C4-2B (cell line): ENCODE measurements at regions not wholly inside any gene's neighbourhood (a gene's known extent, or its start where the extent isn't known, plus 50 kb on each side); places are given as distances from the start of the nearest gene placed in this dataset.
"Not testable (repeated sequence)": the region's sequence is repeated elsewhere in the genome, so short reads cannot be mapped to it uniquely, and the experiment has no call there.

ENCODE experiments used
- H3K27ac ChIP-seq: fragments of 450-650 bp; 2 replicates; pipeline ENCODE4 v1.5.1; 2017

GRCh38 chr16:29578898-29579297, 72.7 kb upstream of the NPIPB12 start:
- not testable (repeated sequence) for H3K27ac ChIP-seq

DNA sequence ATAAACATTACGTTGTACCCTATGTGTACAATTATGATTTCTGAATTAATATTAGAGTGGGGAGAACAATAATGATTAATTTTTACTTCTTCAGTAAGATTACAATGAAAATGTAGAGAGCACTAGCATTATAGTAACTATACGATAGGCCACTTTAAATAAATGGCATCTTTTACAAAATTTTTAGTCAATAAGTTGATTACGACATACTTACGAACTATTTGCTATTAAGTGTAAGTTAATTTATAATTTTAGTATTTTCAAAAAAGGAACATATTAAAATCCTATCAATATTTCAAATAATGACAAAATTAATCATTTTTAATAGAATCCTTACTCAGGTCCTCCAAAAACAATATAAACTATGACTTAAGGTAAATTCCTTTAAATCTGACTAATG, 75.6 kb upstream of the NPIPB12 start:
- H3K27ac ChIP-seq: not testable (repeated sequence)

DNA sequence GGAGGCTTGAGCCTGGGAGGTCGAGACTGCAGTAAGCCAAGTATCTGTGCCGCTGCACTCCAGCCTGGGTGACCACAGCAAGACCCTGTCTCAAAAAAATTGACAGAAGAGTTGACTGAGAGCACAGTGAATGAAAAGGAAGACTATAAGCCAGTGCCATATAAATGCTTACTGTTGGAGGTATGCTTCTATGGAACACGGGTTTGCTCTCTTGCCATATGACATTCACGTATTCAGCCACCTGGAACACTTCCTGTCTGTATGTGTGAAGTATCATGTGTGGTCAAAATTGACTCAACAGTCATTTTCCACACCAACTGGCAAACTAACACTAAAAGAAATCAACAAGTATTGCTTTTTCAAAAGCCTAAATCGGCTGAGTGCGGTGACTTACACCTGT, 71.1 kb upstream of the SPN start:
- H3K27ac ChIP-seq: not testable (repeated sequence)

DNA sequence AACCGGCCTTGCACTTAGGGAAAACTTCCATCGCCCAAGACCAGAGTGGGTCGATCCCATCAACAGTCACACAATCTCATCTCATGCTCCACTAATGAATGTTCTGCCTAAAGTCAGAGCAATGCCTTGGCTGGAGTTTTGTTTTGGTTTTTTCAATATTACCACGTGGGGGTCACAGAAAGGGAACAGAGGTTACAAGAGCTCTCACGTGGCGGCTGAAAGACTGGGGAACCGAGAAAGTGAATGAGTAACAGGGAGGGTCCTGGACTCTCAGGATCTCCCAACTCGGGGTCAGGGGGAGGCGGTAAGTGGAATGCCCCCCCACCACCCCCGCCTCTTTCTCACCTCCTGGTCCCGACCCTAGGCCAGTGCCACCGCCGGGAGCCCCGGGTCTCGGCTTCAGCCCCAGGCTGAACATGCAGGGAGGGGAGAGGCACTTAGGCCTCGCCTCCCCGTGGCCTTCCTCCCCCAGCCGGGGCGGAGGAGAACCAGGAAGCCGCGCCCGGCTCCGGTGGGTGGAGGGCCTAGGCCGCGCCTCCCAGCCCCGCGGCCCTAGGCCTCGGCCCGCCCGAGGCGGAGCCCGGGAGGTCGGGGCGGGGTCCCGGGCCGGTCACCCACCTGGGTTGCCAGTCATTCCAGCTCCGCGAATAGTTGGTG, 68.7 kb upstream of the SPN start:
- H3K27ac ChIP-seq: peak overlapping the region; percentile 80

DNA sequence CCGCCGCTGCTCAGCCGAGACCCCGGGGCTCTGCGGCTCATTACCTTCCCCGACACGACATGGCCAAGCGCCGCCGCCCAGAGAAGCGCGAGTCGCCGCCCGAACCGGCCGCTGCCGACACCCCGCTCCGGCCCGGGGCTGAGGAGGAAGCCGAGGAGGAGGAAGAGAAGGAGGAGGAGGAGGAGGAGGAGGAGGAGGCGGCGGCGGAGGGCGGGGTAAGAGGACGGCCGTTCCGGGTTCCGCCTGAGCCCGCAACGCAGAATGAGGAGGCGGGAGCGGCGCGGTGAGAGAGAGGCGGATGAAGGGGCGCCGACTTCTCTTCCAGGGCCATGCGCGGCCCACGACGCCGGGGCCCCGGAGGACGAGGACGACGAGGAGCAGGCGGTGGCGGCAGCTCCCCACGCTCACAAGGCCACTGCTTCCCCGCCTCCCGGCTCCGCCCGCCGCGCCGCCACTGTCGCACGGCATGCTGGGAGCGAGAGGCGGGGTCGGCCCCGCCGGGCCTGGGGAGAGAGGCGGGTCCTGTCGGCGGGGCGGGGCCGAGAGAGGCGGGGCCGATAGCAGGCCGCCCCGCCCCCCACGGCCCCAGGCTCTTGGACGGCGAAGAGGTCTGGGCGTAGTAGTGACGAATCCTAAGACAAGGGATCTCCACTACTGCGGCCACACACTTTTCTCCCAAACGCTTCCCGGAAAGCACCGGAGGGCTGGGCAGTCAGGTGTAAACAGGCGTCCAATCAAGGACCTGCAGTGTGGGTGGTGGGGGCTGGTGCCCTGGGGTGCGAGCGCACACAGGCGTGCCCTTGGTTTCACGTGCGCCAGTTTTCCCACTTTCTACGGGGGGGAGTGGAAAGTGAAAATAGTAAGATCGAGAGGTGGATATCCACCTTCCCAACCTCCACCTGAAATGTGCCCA, 67.9 kb upstream of the SPN start:
- H3K27ac ChIP-seq: peak overlapping the region; percentile 80

- H3K27ac ChIP-seq: not testable (repeated sequence)
Measured at GRCh38 chr16:29597030-29597429, 66.0 kb upstream of the SPN start.

GRCh38 chr16:29600111-29601000, 62.7 kb upstream of the SPN start:
- H3K27ac ChIP-seq: not testable (repeated sequence)

DNA sequence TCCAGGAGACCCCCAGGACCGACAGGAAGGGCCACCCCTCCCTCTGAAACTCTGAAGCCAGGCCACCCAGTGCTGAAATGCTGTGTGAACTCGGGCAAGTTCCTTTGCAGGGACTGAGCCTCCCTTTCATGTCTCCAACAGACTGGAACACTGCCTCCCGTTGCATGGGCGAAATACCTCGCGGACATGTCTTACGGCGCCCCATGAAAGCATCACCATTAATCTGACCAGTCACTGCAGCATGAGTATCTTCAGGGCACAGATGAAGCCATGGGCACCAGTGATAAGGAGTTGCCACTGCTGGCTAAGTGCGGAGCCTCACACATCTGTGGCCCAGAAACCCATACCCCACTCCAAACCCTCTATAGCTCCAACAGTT, 60.8 kb upstream of the SPN start:
- not testable (repeated sequence) for H3K27ac ChIP-seq

GRCh38 chr16:29602683-29603088, 60.4 kb upstream of the SPN start:
- not testable (repeated sequence) for H3K27ac ChIP-seq

DNA sequence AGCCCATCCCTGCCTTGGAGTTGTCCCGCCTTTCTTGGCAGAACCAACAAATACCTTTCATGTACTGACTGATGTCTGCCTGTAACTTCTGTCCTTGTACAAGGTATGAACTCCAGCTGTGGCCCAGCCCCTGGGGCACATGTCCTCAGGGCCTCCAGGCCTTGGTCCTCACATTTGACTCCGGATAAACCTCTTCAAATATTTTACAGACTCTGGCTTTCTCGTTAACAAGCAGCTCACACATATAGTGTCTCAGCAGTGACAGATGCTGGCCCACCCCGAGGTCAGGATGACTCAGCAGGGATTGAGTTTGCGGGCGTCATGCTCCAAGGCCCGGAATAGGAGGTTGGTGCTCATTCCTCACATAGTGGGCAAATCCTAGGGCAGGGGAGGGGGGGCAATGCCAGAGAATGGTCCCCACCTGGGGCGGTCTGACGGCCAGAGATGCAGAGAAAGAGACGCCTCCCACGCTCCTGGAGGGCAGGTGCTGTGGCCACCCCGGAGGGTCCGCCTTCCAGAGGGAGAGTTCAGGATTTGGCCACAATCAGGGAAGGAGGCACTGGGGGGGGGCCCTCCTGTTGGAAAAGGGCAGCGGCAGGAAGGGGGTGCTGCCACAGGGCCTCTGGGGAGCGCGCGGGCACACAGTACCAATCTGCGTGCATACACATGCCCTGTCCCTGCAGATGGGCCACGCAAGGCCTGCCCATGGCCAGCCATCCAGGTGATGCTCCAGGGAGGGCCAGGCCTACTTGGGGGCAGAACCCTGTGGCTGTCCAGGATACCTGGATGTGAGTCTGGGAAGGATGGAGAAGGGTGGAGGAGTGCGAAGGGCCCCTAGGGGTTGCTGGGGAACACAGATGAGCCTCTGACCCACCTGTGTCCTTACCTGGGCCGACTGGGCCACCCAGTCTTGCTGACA, 58.2 kb upstream of the SPN start:
- H3K27ac ChIP-seq: peak overlapping the region; percentile 6; the same call in 1 of the 2 replicates

GRCh38 chr16:29605593-29606205, 57.3 kb upstream of the SPN start:
- H3K27ac ChIP-seq: 0 out of 2 replicates have a peak overlapping the region, but pooled peaks have one; percentile 6

- peak overlapping the region; percentile 4; the same call in 1 of the 2 replicates for H3K27ac ChIP-seq
Measured at GRCh38 chr16:29606669-29607427, 56.2 kb upstream of the SPN start.

DNA sequence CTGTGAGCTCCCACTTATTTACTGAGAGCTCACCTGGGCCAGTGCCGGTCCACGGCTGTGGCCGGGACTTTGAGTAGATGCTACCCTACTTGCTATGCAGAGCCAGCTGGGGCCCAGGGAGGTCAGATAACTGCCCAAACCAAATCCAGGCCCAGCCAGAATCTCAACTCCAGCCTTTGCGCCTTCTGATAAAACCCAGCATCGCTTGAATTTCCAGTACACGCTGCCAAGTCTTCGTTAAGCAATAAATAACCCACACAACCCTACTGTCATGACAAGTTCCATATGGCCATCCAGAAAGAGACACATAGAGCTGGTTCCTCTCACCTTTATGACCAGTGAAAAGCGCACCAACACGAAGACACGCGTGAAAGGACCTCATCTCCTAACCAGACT, 55.6 kb upstream of the SPN start:
- peak overlapping the region; percentile 4; the same call in 1 of the 2 replicates for H3K27ac ChIP-seq

GRCh38 chr16:29612381-29613306, 50.4 kb upstream of the SPN start:
- peak overlapping the region; percentile 65 for H3K27ac ChIP-seq
